Lower leg skin (tissue), 4 donors: ENCODE measurements at regions not wholly inside any gene's neighbourhood (a gene's known extent, or its start where the extent isn't known, plus 50 kb on each side); places are given as distances from the start of the nearest gene placed in this dataset.

Experiments used
- DNase-seq, 2 donors: peaks; one replicate each; pipeline ENCODE4 v3.0.0-alpha.2; 2019; ENCODE audit warnings: low spot score in 2 of 2
- H3K4me3 ChIP-seq: fragments of 200-600 bp; sonication (generic); 2 replicates; pipeline ENCODE4 v1.5.1; 2017; ENCODE audit warnings: mild to moderate bottlenecking, low read depth; ENCODE audit not compliant: poor library complexity, severe bottlenecking
- CTCF ChIP-seq, 3 donors: fragments of 450-650 bp; IDR thresholded peaks; one replicate each; pipeline ENCODE4 v1.5.1; 2016; ENCODE audit warnings: antibody characterized with exemption in 3 of 3, mild to moderate bottlenecking in 3 of 3, moderate library complexity in 2 of 3
- POLR2A ChIP-seq, 2 donors: fragments of 450-650 bp; IDR thresholded peaks; one replicate each; pipeline ENCODE4 v1.6.1; 2016 to 2017; ENCODE audit warnings: antibody characterized with exemption in 2 of 2, mild to moderate bottlenecking in 1 of 2, moderate library complexity in 1 of 2
- WGBS, 2 donors: methylation state at CpG; one replicate each; pipeline ENCODE4 v1.1.5; 2018; 5-methylcytosine and 5-hydroxymethylcytosine counted together
- intact Hi-C: fragments of 100-400 bp; cut with DNase I; formaldehyde crosslinking; loops from one replicate; pipeline ENCODE4 v1.15.0; 2023; ENCODE audit warnings: low total_unique reads

GRCh38 chr2:8086796-8087479 lies 594.9 kb upstream of the ID2 start:
- no peak overlapping the region for H3K4me3 ChIP-seq
- DNase-seq = no peak
- TF ChIP-seq POLR2A (IDR thresholded peaks at IDR 0.05) (no peak), CTCF (IDR thresholded peaks at IDR 0.05) (no peak)
- 62 to 86% methylated on average over 4 of the region's 4 CpGs for WGBS, 2 donors
- intact Hi-C loops = no loop called here

DNA sequence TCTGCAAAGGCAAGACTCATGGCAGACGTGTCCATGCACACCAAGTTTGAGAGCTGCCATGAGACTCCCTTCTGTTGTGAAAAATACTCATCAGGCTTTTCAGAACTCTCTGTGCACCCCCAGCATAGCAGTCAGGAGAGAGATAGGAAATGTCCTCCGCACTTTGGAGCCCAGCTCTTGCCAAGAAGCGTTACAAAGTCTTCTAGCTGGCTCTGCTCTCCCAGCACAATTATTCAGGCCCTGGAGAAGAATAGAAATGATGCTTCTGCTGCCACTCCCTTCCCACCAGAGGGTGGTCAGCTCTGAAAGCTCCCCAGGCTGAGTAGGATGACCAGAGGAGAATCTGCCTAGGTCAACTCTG lies 594.4 kb upstream of the ID2 start:
- intact Hi-C loops = no loop called here
- H3K4me3 ChIP-seq = no peak overlapping the region
- WGBS, 2 donors = 88 to 90% methylated on average over 3 of the region's 3 CpGs
- TF ChIP-seq CTCF (IDR thresholded peaks at IDR 0.05) (no peak), POLR2A (IDR thresholded peaks at IDR 0.05) (no peak)
- DNase-seq = no peak

- DNase-seq = no peak
- H3K4me3 ChIP-seq = no peak overlapping the region
- 96 to 100% methylated on average over 1 of the region's 1 CpG for WGBS, 2 donors
- intact Hi-C loops = no loop called here
- TF ChIP-seq POLR2A (IDR thresholded peaks at IDR 0.05) (no peak), CTCF (IDR thresholded peaks at IDR 0.05) (no peak)
Observed at GRCh38 chr2:8088810-8089209, 593.0 kb upstream of the ID2 start.

DNA sequence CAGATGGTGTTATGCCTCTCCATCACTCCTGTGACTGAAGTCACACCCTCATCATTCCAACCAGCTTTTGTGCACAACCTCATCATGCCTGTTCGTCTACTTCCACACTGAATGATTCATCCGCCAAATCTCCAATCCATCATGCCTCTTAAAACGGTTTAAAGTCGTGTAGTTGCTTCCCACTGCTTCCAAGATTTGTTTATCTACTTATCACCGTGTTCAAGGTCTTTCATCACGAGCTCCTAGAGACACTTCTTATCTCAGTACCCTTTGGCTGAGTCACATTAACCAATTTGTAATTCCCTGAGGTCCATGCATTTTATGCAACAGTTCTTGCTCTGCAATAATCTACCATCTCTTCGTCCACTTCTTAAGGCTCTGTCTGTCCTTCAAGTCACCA lies 592.3 kb upstream of the ID2 start:
- DNase-seq = no peak
- intact Hi-C loops = no loop called here
- WGBS, 2 donors = 52 to 64% methylated on average over 7 of the region's 7 CpGs
- H3K4me3 ChIP-seq = no peak overlapping the region
- TF ChIP-seq POLR2A (IDR thresholded peaks at IDR 0.05) = no peak
- TF ChIP-seq CTCF (IDR thresholded peaks at IDR 0.05) = no peak

- intact Hi-C loops = no loop called here
- peak; percentile 77 to 94 for DNase-seq
- no peak overlapping the region for H3K4me3 ChIP-seq
- WGBS, 2 donors = 70 to 72% methylated on average over 5 of the region's 5 CpGs
- TF ChIP-seq CTCF (IDR thresholded peaks at IDR 0.05) (peak in 1 of 3 donors; percentile 47), POLR2A (IDR thresholded peaks at IDR 0.05) (no peak)
Observed at GRCh38 chr2:8090748-8091700, 590.8 kb upstream of the ID2 start.
